Spleen (tissue), 11 donors: ENCODE measurements at regions not wholly inside any gene's neighbourhood (a gene's known extent, or its start where the extent isn't known, plus 50 kb on each side); places are given as distances from the start of the nearest gene placed in this dataset.

Experiments
- DNase-seq: peaks from one replicate; pipeline ENCODE4 v3.0.0-alpha.2; 2020
- H3K27ac ChIP-seq, 8 donors: fragments of 200-600 bp; sonication (generic) in 7 of 8; 1 replicate in 4 of 8; 2 replicates in 4 of 8; pipeline versions ENCODE4 v1.5.0 to v1.8.0; 2016 to 2021; ENCODE audit warnings: inconsistent platforms in 4 of 8, mild to moderate bottlenecking in 4 of 8, moderate library complexity in 1 of 8
- H3K27me3 ChIP-seq, 7 donors: fragments of 200-600 bp; sonication (generic) in 6 of 7; replicated peaks in 1 of 7; 1 replicate in 4 of 7; 2 replicates in 3 of 7; pipeline versions ENCODE4 v1.5.0 to v1.8.0; 2016 to 2021; ENCODE audit warnings: inconsistent platforms in 3 of 7, mild to moderate bottlenecking in 1 of 7
- H3K36me3 ChIP-seq, 6 donors: fragments of 200-600 bp; sonication (generic) in 5 of 6; 1 replicate in 4 of 6; 2 replicates in 2 of 6; pipeline versions ENCODE4 v1.5.0 to v1.8.0; 2016 to 2021; ENCODE audit warnings: inconsistent platforms in 2 of 6
- H3K4me1 ChIP-seq, 6 donors: fragments of 200-600 bp; sonication (generic) in 5 of 6; 1 replicate in 3 of 6; 2 replicates in 3 of 6; pipeline versions ENCODE4 v1.5.0 to v1.8.0; 2016 to 2021; ENCODE audit warnings: inconsistent platforms in 3 of 6
- H3K4me3 ChIP-seq, 8 donors: fragments of 200-600 bp; sonication (generic) in 7 of 8; 1 replicate in 4 of 8; 2 replicates in 4 of 8; pipeline versions ENCODE4 v1.5.0 to v1.8.0; 2016 to 2021; ENCODE audit warnings: inconsistent platforms in 4 of 8, mild to moderate bottlenecking in 4 of 8, moderate library complexity in 2 of 8
- H3K9me3 ChIP-seq, 8 donors: fragments of 200-600 bp; sonication (generic) in 7 of 8; 1 replicate in 4 of 8; 2 replicates in 4 of 8; pipeline versions ENCODE4 v1.5.0 to v1.8.0; 2016 to 2021; ENCODE audit warnings: inconsistent platforms in 4 of 8
- POLR2A ChIP-seq, 3 donors: fragments of 450-650 bp; IDR thresholded peaks; one replicate each; pipeline ENCODE4 v1.5.1; 2017; ENCODE audit warnings: antibody characterized with exemption in 3 of 3, mild to moderate bottlenecking in 1 of 3
- POLR2AphosphoS5 ChIP-seq, 3 donors: sonication (generic); formaldehyde crosslinking; IDR thresholded peaks; one replicate each; pipeline ENCODE4 v1.5.1; 2017; ENCODE audit warnings: antibody characterized with exemption in 3 of 3
- WGBS, 5 donors: extraction: QIAGEN DNeasy Blood & Tissue Kit in 3 of 5; methylation state at CpG; one replicate each; pipeline versions ENCODE4 v1.1.5 to v1.1.7; 2013 to 2018; 5-methylcytosine and 5-hydroxymethylcytosine counted together
- intact Hi-C: fragments of 100-400 bp; cut with DNase I; formaldehyde crosslinking; loops from one replicate; pipeline ENCODE4 v1.15.0; 2023; ENCODE audit warnings: low total_unique reads
- TF ChIP-seq, protein P1 (sequence below), 11 experiments: fragments of 200-600 bp in 7 of 11; fragments of 450-650 bp in 4 of 11; sonication (generic) in 4 of 11; IDR thresholded peaks in 8 of 11; conservative IDR thresholded peaks in 3 of 11; 1 replicate in 7 of 11; 2 replicates in 4 of 11; pipeline versions ENCODE4 v1.4.0 to v1.8.0; 2016 to 2021; ENCODE audit warnings: antibody characterized with exemption in 11 of 11, inconsistent platforms in 4 of 11, mild to moderate bottlenecking in 1 of 11
- donor health status: healthy with polysubstance abuse.
- donor health status: DM: no; HTN: no; CAD: no; lungs with moderate emphysema.
- donor health status: DM: no; HTN: no; CAD: no.
- donor health status: Bipolar disorder and iron deficiency.
- donor health status: healthy.
- donor health status: DM: no; HTN: no; CAD: no.
- donor health status: DM: yes; HTN: yes; CAD: no.

DNA sequence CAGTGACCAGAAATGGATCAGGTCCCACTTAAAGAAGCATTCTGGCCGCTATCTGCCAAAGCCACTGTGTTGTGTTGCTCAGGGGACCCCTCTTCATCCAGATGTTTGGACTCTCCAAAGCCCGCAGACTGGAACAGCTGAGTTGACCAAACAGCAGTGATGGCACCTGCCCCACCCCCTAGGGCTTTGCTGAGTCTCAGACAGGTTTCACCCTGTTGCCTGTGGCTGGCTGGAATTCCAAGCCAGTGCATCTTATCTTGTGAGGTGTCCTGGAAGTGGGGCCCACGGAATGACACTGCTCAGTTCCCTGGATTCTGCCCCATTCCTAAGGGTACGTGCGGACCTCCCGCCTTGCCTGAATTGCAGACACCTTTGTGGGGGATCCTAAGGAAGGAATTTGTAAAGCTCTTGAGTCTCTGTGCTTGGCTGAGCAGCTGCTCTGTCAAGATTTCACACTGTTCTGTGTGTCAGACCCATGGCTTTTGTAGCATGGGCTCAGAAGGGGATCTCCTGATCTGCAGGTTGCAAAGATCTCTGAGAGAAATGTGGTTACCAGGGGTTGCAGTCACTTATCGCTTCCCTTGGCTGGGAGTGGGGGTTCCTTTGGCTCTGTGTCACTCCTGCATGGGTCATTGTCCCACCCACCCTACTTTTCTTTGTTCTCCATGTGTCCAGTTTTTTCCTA lies 1707.9 kb upstream of the PCDH10 start:
- Histone ChIP-seq H3K9me3 (peaks cover 0 to 45% (median 6%) of the 10 kb centered on the region in 8 donors), H3K4me1 (no peaks in the 10 kb centered on the region), H3K36me3 (no peaks in the 10 kb centered on the region), H3K4me3 (no peak overlapping the region), H3K27ac (no peak overlapping the region), H3K27me3 (no peaks in the 10 kb centered on the region)
- 83 to 90% (median 86%) methylated on average over 6 to 7 of the region's 7 CpGs for WGBS, 5 donors
- intact Hi-C loops = no loop called here
- TF ChIP-seq POLR2AphosphoS5 (IDR thresholded peaks at IDR 0.05) (no peak), POLR2A (IDR thresholded peaks at IDR 0.05) (no peak)
- TF ChIP-seq, protein P1, sequence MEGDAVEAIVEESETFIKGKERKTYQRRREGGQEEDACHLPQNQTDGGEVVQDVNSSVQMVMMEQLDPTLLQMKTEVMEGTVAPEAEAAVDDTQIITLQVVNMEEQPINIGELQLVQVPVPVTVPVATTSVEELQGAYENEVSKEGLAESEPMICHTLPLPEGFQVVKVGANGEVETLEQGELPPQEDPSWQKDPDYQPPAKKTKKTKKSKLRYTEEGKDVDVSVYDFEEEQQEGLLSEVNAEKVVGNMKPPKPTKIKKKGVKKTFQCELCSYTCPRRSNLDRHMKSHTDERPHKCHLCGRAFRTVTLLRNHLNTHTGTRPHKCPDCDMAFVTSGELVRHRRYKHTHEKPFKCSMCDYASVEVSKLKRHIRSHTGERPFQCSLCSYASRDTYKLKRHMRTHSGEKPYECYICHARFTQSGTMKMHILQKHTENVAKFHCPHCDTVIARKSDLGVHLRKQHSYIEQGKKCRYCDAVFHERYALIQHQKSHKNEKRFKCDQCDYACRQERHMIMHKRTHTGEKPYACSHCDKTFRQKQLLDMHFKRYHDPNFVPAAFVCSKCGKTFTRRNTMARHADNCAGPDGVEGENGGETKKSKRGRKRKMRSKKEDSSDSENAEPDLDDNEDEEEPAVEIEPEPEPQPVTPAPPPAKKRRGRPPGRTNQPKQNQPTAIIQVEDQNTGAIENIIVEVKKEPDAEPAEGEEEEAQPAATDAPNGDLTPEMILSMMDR (IDR thresholded peaks at IDR 0.05 in 8 of 11, conservative IDR thresholded peaks at IDR 0.05 in 3 of 11) = no peak
- DNase-seq = peak; percentile 51

DNA sequence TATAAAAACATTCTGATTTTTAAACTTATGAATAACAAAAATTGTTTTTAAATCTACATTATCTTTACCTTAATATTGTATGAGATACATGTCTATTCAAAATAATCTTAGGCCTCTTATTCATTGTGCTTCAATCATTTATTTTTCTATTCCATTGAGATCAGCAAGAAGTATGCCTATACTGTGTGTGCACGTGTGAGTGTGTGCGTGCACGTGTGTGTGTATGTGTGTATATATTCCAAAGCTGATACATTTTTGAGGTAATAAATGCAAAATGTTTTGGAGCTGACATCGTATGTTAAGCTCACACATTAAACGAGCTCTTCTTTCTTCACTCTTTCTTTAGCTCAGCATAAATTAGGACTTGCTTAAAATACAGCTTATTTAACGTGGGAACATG lies 1701.2 kb upstream of the PCDH10 start:
- DNase-seq = no peak
- WGBS, 5 donors = 73 to 78% (median 74%) methylated on average over 6 of the region's 6 CpGs
- Histone ChIP-seq H3K36me3 (no peaks in the 10 kb centered on the region), H3K4me3 (no peak overlapping the region), H3K27ac (no peak overlapping the region), H3K4me1 (no peaks in the 10 kb centered on the region), H3K9me3 (peaks cover 0 to 3% (median 0%) of the 10 kb centered on the region in 8 donors), H3K27me3 (no peaks in the 10 kb centered on the region)
- TF ChIP-seq, protein P1 (IDR thresholded peaks at IDR 0.05 in 8 of 11, conservative IDR thresholded peaks at IDR 0.05 in 3 of 11) = no peak
- no peak for TF ChIP-seq POLR2A (IDR thresholded peaks at IDR 0.05)
- TF ChIP-seq POLR2AphosphoS5 (IDR thresholded peaks at IDR 0.05) = no peak
- intact Hi-C loops = no loop called here

DNA sequence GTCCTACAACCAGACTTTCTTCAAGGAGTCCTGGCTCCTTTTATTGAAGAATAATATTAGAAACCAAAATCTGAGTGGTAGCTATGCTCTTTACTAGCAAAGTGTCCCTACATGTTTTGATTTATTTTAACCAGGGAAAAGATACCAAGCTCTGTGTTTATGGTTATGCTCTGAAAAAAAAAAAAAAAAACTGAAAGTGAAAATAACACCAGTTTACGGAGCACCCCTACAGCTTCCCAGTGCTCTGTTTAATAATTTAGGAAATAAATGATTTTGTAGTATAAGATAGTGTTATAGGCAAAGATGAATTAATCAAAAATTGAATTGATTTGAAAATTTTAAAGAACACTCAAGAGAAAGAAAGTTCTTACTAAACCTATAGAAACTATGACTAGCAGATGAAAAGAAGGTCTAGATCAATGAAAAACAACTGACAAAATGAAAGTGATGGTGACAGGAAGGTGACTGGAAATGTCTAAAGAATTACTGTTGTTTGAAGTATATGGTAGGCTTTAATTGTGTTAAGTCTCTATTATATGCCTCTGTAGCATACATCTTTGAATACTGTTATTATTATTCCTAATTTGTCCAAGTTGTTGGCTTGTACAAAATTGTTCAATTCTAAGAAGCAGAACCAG lies 1698.4 kb upstream of the PCDH10 start:
- Histone ChIP-seq H3K4me3 (peak overlapping the region in 1 of 8 donors; percentile 10), H3K9me3 (peaks cover 0 to 18% (median 12%) of the 10 kb centered on the region in 8 donors), H3K36me3 (no peaks in the 10 kb centered on the region), H3K27ac (no peak overlapping the region), H3K4me1 (no peaks in the 10 kb centered on the region), H3K27me3 (no peaks in the 10 kb centered on the region)
- no peak for DNase-seq
- TF ChIP-seq POLR2AphosphoS5 (IDR thresholded peaks at IDR 0.05) (no peak), POLR2A (IDR thresholded peaks at IDR 0.05) (no peak)
- TF ChIP-seq, protein P1 (IDR thresholded peaks at IDR 0.05 in 8 of 11, conservative IDR thresholded peaks at IDR 0.05 in 3 of 11) = no peak
- intact Hi-C loops = no loop called here
- WGBS, 5 donors = 76 to 89% (median 80%) methylated on average over 1 of the region's 1 CpG

DNA sequence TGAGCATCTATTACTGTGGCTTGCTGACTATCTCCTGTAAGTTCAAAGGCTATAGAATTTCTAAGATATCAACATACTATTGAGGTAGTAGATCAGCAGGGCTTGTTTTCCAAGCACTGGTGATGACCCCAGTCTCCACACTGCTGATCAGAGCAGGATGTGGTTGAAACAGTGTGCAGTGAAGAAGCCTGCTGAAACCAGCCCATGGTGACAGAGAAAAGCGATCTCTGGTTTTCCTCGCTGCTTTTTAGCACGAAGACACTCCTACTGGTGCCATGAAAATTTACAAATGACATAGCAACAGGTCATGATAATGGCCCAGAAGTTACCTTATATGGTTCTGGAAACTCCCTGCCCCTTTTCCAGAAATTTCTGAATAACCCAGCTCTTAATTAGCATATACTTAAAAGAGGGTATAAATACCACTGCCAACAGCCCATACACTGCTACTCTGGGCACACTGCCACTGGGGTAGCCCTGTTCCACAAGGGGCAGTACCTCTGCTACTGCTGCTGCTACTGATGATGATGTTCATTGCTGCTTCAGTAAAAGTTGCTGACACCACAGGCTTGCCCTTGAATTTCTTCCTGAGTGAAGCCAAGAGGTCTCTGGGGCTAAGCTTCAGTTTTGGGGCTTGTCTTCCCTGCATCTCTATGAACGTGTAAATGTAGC lies 1689.5 kb upstream of the PCDH10 start:
- DNase-seq = no peak
- Histone ChIP-seq H3K27me3 (no peaks in the 10 kb centered on the region), H3K27ac (no peak overlapping the region), H3K4me1 (no peaks in the 10 kb centered on the region), H3K9me3 (peaks cover 0 to 28% (median 15%) of the 10 kb centered on the region in 8 donors), H3K4me3 (no peak overlapping the region), H3K36me3 (no peaks in the 10 kb centered on the region)
- intact Hi-C loops = no loop called here
- no peak for TF ChIP-seq POLR2AphosphoS5 (IDR thresholded peaks at IDR 0.05)
- TF ChIP-seq POLR2A (IDR thresholded peaks at IDR 0.05) = no peak
- TF ChIP-seq, protein P1 (IDR thresholded peaks at IDR 0.05 in 8 of 11, conservative IDR thresholded peaks at IDR 0.05 in 3 of 11) = no peak
- 59 to 80% (median 66%) methylated on average over 4 of the region's 4 CpGs for WGBS, 5 donors
